ENCODE measurements at regions not wholly inside any gene's neighbourhood (a gene's known extent, or its start where the extent isn't known, plus 50 kb on each side); places are given as distances from the start of the nearest gene placed in this dataset.

GRCh38 chr11:134532131-134532920 lies 120.3 kb upstream of the B3GAT1 start:
- Histone ChIP-seq H3K4me3 (ENCODE audit: insufficient read depth, low read length) (no peak overlapping the region), H3K4me1 (ENCODE audit: insufficient read depth, low read length) (no peaks in the 10 kb centered on the region), H3K79me2 (ENCODE audit: insufficient read depth, low read length) (no peaks in the 10 kb centered on the region), H3K4me2 (ENCODE audit: insufficient read depth, low read length) (no peak overlapping the region), H3K9me3 (ENCODE audit: low read depth, low read length) (no peaks in the 10 kb centered on the region), H4K20me1 (ENCODE audit: insufficient read depth, low read length) (no peaks in the 10 kb centered on the region), H3K27me3 (ENCODE audit: insufficient read depth, low read length) (no peaks in the 10 kb centered on the region), H2AFZ (ENCODE audit: low read length) (no peak overlapping the region), H3K27ac (ENCODE audit: low read depth, low read length) (no peak overlapping the region), H3K36me3 (ENCODE audit: insufficient read depth, low read length) (no peaks in the 10 kb centered on the region)
- TF ChIP-seq, protein P1, sequence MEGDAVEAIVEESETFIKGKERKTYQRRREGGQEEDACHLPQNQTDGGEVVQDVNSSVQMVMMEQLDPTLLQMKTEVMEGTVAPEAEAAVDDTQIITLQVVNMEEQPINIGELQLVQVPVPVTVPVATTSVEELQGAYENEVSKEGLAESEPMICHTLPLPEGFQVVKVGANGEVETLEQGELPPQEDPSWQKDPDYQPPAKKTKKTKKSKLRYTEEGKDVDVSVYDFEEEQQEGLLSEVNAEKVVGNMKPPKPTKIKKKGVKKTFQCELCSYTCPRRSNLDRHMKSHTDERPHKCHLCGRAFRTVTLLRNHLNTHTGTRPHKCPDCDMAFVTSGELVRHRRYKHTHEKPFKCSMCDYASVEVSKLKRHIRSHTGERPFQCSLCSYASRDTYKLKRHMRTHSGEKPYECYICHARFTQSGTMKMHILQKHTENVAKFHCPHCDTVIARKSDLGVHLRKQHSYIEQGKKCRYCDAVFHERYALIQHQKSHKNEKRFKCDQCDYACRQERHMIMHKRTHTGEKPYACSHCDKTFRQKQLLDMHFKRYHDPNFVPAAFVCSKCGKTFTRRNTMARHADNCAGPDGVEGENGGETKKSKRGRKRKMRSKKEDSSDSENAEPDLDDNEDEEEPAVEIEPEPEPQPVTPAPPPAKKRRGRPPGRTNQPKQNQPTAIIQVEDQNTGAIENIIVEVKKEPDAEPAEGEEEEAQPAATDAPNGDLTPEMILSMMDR (IDR thresholded peaks at IDR 0.05; ENCODE audit: extremely low read depth, low read depth, low read length) = no peak
- no peak for DNase-seq (ENCODE audit: insufficient read length, low spot score, missing footprints)

DNA sequence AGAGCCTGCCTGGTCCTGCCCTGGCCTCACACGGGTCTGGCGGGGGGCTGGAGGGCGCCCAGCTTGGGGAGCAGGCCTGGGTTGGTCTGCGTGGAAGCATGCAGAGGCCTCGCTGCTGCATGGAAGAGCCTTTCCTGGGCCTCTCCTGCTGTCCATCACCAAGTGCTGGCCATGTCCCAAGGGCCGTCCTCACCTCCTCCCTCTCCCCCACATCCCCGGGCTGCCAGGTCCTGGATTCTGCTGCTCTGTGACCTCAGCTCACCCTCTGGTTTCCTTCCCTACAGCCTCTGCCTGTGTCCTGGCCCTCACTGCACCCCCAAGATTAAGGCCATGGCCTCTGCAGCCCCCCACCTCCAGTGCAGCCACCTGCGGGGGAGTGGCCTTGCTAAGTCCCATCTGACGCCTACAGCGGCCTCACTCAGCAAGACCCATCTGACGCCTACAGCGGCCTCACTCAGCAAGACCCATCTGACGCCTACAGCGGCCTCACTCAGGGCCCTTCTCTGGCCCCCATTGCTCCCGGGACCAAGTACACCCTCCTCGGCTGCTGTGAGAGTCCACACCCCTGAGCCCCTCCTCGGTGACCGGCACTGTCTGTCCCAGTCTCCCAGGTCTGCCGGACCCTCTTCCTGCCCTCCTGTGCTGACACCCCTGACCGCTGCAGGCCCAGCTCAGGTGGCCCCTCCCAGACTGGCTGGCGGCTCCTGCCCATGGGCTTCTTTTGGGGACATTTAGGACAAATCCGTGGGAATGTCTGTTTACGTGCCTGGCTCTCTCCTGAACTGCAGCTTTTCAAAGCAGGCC lies 119.5 kb upstream of the B3GAT1 start:
- H3K9me3 ChIP-seq (ENCODE audit: low read depth, low read length) = no peaks in the 10 kb centered on the region
- H3K27me3 ChIP-seq (ENCODE audit: insufficient read depth, low read length) = no peaks in the 10 kb centered on the region
- no peaks in the 10 kb centered on the region for H4K20me1 ChIP-seq (ENCODE audit: insufficient read depth, low read length)
- no peak overlapping the region for H3K27ac ChIP-seq (ENCODE audit: low read depth, low read length)
- H3K36me3 ChIP-seq (ENCODE audit: insufficient read depth, low read length) = no peaks in the 10 kb centered on the region
- H3K4me1 ChIP-seq (ENCODE audit: insufficient read depth, low read length) = no peaks in the 10 kb centered on the region
- TF ChIP-seq, protein P1 (IDR thresholded peaks at IDR 0.05; ENCODE audit: extremely low read depth, low read depth, low read length) = no peak
- H3K4me3 ChIP-seq (ENCODE audit: insufficient read depth, low read length) = no peak overlapping the region
- peak; percentile 31 for DNase-seq (ENCODE audit: insufficient read length, low spot score, missing footprints)
- H2AFZ ChIP-seq (ENCODE audit: low read length) = no peak overlapping the region
- no peaks in the 10 kb centered on the region for H3K79me2 ChIP-seq (ENCODE audit: insufficient read depth, low read length)
- no peak overlapping the region for H3K4me2 ChIP-seq (ENCODE audit: insufficient read depth, low read length)

GRCh38 chr11:134530636-134531326 lies 118.7 kb upstream of the B3GAT1 start:
- H3K36me3 ChIP-seq (ENCODE audit: insufficient read depth, low read length) = no peaks in the 10 kb centered on the region
- TF ChIP-seq, protein P1 (IDR thresholded peaks at IDR 0.05; ENCODE audit: extremely low read depth, low read depth, low read length) = no peak
- no peak overlapping the region for H3K27ac ChIP-seq (ENCODE audit: low read depth, low read length)
- no peak overlapping the region for H2AFZ ChIP-seq (ENCODE audit: low read length)
- no peak overlapping the region for H3K4me3 ChIP-seq (ENCODE audit: insufficient read depth, low read length)
- H3K9me3 ChIP-seq (ENCODE audit: low read depth, low read length) = no peaks in the 10 kb centered on the region
- no peaks in the 10 kb centered on the region for H3K27me3 ChIP-seq (ENCODE audit: insufficient read depth, low read length)
- H4K20me1 ChIP-seq (ENCODE audit: insufficient read depth, low read length) = no peaks in the 10 kb centered on the region
- no peaks in the 10 kb centered on the region for H3K79me2 ChIP-seq (ENCODE audit: insufficient read depth, low read length)
- no peak overlapping the region for H3K4me2 ChIP-seq (ENCODE audit: insufficient read depth, low read length)
- peak; percentile 42 for DNase-seq (ENCODE audit: insufficient read length, low spot score, missing footprints)
- H3K4me1 ChIP-seq (ENCODE audit: insufficient read depth, low read length) = no peaks in the 10 kb centered on the region

Measured in osteoblast (primary cell).